GM12878 (cell line): ENCODE measurements at regions not wholly inside any gene's neighbourhood (a gene's known extent, or its start where the extent isn't known, plus 50 kb on each side); places are given as distances from the start of the nearest gene placed in this dataset.

Experiments
- ATAC-seq: fragments of 200-7000 bp; cut with Tn5 transposase; 3 replicates; pipeline ENCODE4 v1.9.1; 2020; ENCODE audit warnings: mild to moderate bottlenecking, moderate library complexity
- BruUV-seq: library from RNA; stranded (reverse); fragments of 400-500 nt; replicated peaks from 2 replicates; lab custom pipeline; 2021; lab: Mats Ljungman, UMichigan
- CTCF ChIA-PET: fragments of 300-600 bp; sonication (Branson Sonifier 250); formaldehyde crosslinking; extraction: SDS; loops from one replicate; lab custom pipeline; 2021; ENCODE audit warnings: inconsistent platforms; lab: Yijun Ruan, JAX
- POLR2A ChIA-PET: fragments of 350-600 bp; formaldehyde crosslinking; extraction: SDS; loops from one replicate; lab custom pipeline; 2021; ENCODE audit warnings: inconsistent platforms; lab: Charles Lee
- RAD21 ChIA-PET: fragments of 300-600 bp; sonication (Branson Sonifier 250); formaldehyde crosslinking; loops from one replicate; lab custom pipeline; 2023; ENCODE audit warnings: antibody characterized with exemption; ENCODE audit not compliant: unreplicated experiment; lab: Charles Lee
- SMC1A ChIA-PET: fragments of 300-600 bp; sonication (Branson Sonifier 250); formaldehyde crosslinking; loops from one replicate; lab custom pipeline; 2023; ENCODE audit not compliant: unreplicated experiment, uncharacterized antibody; lab: Charles Lee
- DNase-seq: peaks from one replicate; pipeline ENCODE4 v3.0.0-alpha.2; 2011; ENCODE audit warnings: low read depth, low spot score
- FAIRE-seq: peaks from 3 replicates; lab custom pipeline; 2011; peaks lifted over from hg19 to GRCh38; lab: Jason Lieb, UNC
- H2AFZ ChIP-seq: 2 replicates; pipeline ENCODE4 v1.6.0; 2011; ENCODE audit warnings: low read depth, low read length, control low read depth; ENCODE audit not compliant: control insufficient read depth
- H3K27ac ChIP-seq: 2 replicates; pipeline ENCODE4 v1.5.1; 2011; ENCODE audit warnings: control low read depth; ENCODE audit not compliant: control insufficient read depth, insufficient read depth
- H3K27me3 ChIP-seq, 2 experiments: replicated peaks in 1 of 2; 2 replicates each; pipeline versions ENCODE4 v1.6.0 to v1.6.1; 2011; ENCODE audit warnings: low read length in 1 of 2; ENCODE audit not compliant: control insufficient read depth in 2 of 2, insufficient read depth in 2 of 2
- H3K36me3 ChIP-seq, 2 experiments: 2 replicates each; pipeline ENCODE4 v1.5.1; 2011; ENCODE audit warnings: low read length in 1 of 2; ENCODE audit not compliant: control insufficient read depth in 2 of 2, insufficient read depth in 2 of 2
- H3K4me1 ChIP-seq: 2 replicates; pipeline ENCODE4 v1.6.1; 2011; ENCODE audit warnings: mild to moderate bottlenecking, low read length, moderate library complexity, mixed read lengths; ENCODE audit not compliant: control insufficient read depth, insufficient read depth
- H3K4me2 ChIP-seq: 2 replicates; pipeline ENCODE4 v1.6.0; 2011; ENCODE audit warnings: control low read depth; ENCODE audit not compliant: control insufficient read depth, insufficient read depth
- H3K4me3 ChIP-seq: fragments of 200-600 bp; sonication (generic); 2 replicates; pipeline ENCODE4 v1.5.1; 2016
- H3K79me2 ChIP-seq: 2 replicates; pipeline ENCODE4 v1.6.0; 2011; ENCODE audit warnings: low read length; ENCODE audit not compliant: control insufficient read depth, insufficient read depth
- H3K9ac ChIP-seq: 2 replicates; pipeline ENCODE4 v1.8.0; 2011; ENCODE audit warnings: low read length, control low read depth, mixed read lengths; ENCODE audit not compliant: control insufficient read depth, insufficient read depth
- H3K9me3 ChIP-seq: replicated peaks from 3 replicates; pipeline ENCODE4 v1.5.1; 2011; ENCODE audit warnings: mild to moderate bottlenecking, low read length; ENCODE audit not compliant: control insufficient read depth, insufficient read depth
- H4K20me1 ChIP-seq: 2 replicates; pipeline ENCODE4 v1.6.0; 2011; ENCODE audit not compliant: control insufficient read depth, insufficient read depth
- BCL3 ChIP-seq: IDR thresholded peaks from 2 replicates; pipeline ENCODE4 v1.6.1; 2011; ENCODE audit warnings: borderline replicate concordance, low read depth, mild to moderate bottlenecking, moderate library complexity, low read length; ENCODE audit not compliant: insufficient read depth, poor library complexity, severe bottlenecking
- MXI1 ChIP-seq: fragments of 150-350 bp; IDR thresholded peaks from 2 replicates; pipeline ENCODE4 v1.6.1; 2011; ENCODE audit warnings: low read depth, mild to moderate bottlenecking, inconsistent platforms, low read length, improper control_type of control experiment
- NFIC ChIP-seq: IDR thresholded peaks from 2 replicates; pipeline ENCODE4 v1.6.1; 2012; ENCODE audit warnings: low read depth, mild to moderate bottlenecking, inconsistent platforms, low read length, moderate library complexity
- RBBP5 ChIP-seq: fragments of 200-600 bp; sonication (generic); conservative IDR thresholded peaks from 2 replicates; pipeline ENCODE4 v1.6.1; 2016
- SIX5 ChIP-seq: IDR thresholded peaks from 2 replicates; pipeline ENCODE4 v1.6.1; 2011; ENCODE audit warnings: mild to moderate bottlenecking, low read depth, low read length, moderate library complexity; ENCODE audit not compliant: severe bottlenecking
- SUPT20H ChIP-seq: IDR thresholded peaks from 2 replicates; pipeline ENCODE4 v1.6.1; 2011; ENCODE audit warnings: low read depth, mild to moderate bottlenecking, low read length, moderate library complexity, borderline replicate concordance; ENCODE audit not compliant: control insufficient read depth
- TBL1XR1 ChIP-seq: IDR thresholded peaks from 2 replicates; pipeline ENCODE4 v1.6.1; 2012; ENCODE audit warnings: low read depth, low read length, improper control_type of control experiment
- WGBS: methylation state at CpG from one replicate; pipeline ENCODE4 v1.1.6; 2016; ENCODE audit warnings: low lambda C conversion rate; ENCODE audit not compliant: insufficient replicate concordance, insufficient coverage; ENCODE audit errors: missing lambda C conversion rate; 5-methylcytosine and 5-hydroxymethylcytosine counted together
- in situ Hi-C: fragments of 300-500 bp; cut with MboI; formaldehyde crosslinking; loops from 9 replicates; pipeline ENCODE4 v1.14.3; 2018; ENCODE audit warnings: mixed read lengths
- intact Hi-C: fragments of 100-400 bp; cut with micrococcal nuclease; formaldehyde crosslinking; loops from one replicate; pipeline ENCODE4 v1.14.2; 2022; ENCODE audit not compliant: unreplicated experiment

DNA sequence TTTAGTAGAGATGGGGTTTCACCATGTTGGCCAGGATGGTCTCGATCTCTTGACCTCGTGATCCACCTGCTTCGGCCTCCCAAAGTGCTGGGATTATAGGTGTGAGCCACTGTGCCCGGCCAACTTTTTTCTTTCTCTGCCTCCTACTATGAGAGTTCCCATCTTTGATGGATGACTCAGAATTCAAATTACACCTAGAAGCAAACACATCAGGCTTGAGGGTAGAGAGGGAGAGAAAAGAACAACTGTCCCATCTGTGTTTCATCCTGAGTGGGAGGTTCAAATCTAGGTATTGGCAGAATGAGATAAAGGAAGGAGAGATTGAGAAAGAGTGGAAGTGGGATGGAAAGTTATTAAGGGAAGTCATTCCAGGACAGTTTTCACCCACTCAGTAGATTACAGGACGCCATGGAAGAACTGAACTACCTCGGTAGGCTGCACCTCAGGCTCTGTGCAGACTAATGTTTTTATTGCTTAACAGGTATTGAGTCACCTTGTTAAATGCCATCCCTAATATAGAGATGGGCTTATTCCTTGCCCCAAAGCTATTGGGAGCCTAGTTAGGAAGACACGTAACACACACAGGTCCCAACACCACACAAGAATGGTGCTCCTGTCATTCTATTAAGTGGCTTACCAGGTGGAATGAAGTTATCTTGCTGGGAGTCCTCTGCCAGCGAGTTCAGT lies 275.7 kb downstream of the SOX4 start:
- no peaks in the 10 kb centered on the region for H3K4me1 ChIP-seq
- no peak overlapping the region for H2AFZ ChIP-seq
- no peaks in the 10 kb centered on the region; the same call in 2 of the 3 replicates for H3K9me3 ChIP-seq
- H4K20me1 ChIP-seq = no peaks in the 10 kb centered on the region
- no peak for TF ChIP-seq SUPT20H
- TF ChIP-seq SIX5 = no peak
- no peak for TF ChIP-seq BCL3
- TF ChIP-seq RBBP5 = no peak
- no peak for TF ChIP-seq TBL1XR1
- no peak for TF ChIP-seq NFIC
- no peak for TF ChIP-seq MXI1
- TF ChIP-seq, all 136 proteins: peak for 0
- no peak overlapping the region for H3K9ac ChIP-seq
- no peak overlapping the region for H3K4me2 ChIP-seq
- H3K4me3 ChIP-seq = no peak overlapping the region
- BruUV-seq = no TSS peak
- intact Hi-C loops (no loop called here), in situ Hi-C loops (no loop called here)
- FAIRE-seq = no peak
- no peaks in the 10 kb centered on the region for H3K36me3 ChIP-seq
- H3K27me3 ChIP-seq = no peaks in the 10 kb centered on the region
- no peak overlapping the region for H3K27ac ChIP-seq
- RAD21 ChIA-PET = no interaction called here
- POLR2A ChIA-PET = no interaction called here
- SMC1A ChIA-PET = no interaction called here
- CTCF ChIA-PET = interaction anchor here (0.6 kb wide), 1 partner anchor 666 kb away, joined by 3 read pairs; no protein-coding TSS in a partner anchor
- no peaks in the 10 kb centered on the region for H3K79me2 ChIP-seq
- 27% methylated on average over 6 of the region's 8 CpGs for WGBS
- DNase-seq = no peak
- ATAC-seq = no peak
